ENCODE measurements at regions not wholly inside any gene's neighbourhood (a gene's known extent, or its start where the extent isn't known, plus 50 kb on each side); places are given as distances from the start of the nearest gene placed in this dataset.

- intact Hi-C loops (cut with DNase I; ENCODE audit: low total_unique reads) = no loop called here
- no peaks in the 10 kb centered on the region for H3K9me3 ChIP-seq
- no peaks in the 10 kb centered on the region for H3K4me1 ChIP-seq
- no peaks in the 10 kb centered on the region for H3K36me3 ChIP-seq
- DNase-seq (ENCODE audit: low spot score in 2 of 2) = no peak
- no peak overlapping the region for H3K4me3 ChIP-seq
- TF ChIP-seq POLR2AphosphoS5 (IDR thresholded peaks at IDR 0.05) (no peak), POLR2A (IDR thresholded peaks at IDR 0.05) (no peak), CTCF (IDR thresholded peaks at IDR 0.05) (no peak)
- no peaks in the 10 kb centered on the region for H3K27me3 ChIP-seq
- H3K27ac ChIP-seq = no peak overlapping the region
These were observed 80.5 kb downstream of the VEGFA start for GRCh38 chr6:43850314-43851203.

GRCh38 chr6:43849844-43850243, 79.8 kb downstream of the VEGFA start:
- H3K9me3 ChIP-seq = no peaks in the 10 kb centered on the region
- no peaks in the 10 kb centered on the region for H3K27me3 ChIP-seq
- H3K4me1 ChIP-seq = no peaks in the 10 kb centered on the region
- H3K4me3 ChIP-seq = no peak overlapping the region
- no peak overlapping the region for H3K27ac ChIP-seq
- TF ChIP-seq CTCF (IDR thresholded peaks at IDR 0.05) (no peak), POLR2A (IDR thresholded peaks at IDR 0.05) (no peak), POLR2AphosphoS5 (IDR thresholded peaks at IDR 0.05) (no peak)
- no peak for DNase-seq (ENCODE audit: low spot score in 2 of 2)
- H3K36me3 ChIP-seq = no peaks in the 10 kb centered on the region
- intact Hi-C loops (cut with DNase I; ENCODE audit: low total_unique reads) = no loop called here

GRCh38 chr6:43848671-43849391, 78.8 kb downstream of the VEGFA start:
- TF ChIP-seq POLR2A (IDR thresholded peaks at IDR 0.05) = no peak
- no peak for TF ChIP-seq CTCF (IDR thresholded peaks at IDR 0.05)
- TF ChIP-seq POLR2AphosphoS5 (IDR thresholded peaks at IDR 0.05) = no peak
- Histone ChIP-seq H3K27ac (no peak overlapping the region), H3K4me3 (no peak overlapping the region), H3K4me1 (no peaks in the 10 kb centered on the region), H3K9me3 (no peaks in the 10 kb centered on the region), H3K27me3 (no peaks in the 10 kb centered on the region), H3K36me3 (no peaks in the 10 kb centered on the region)
- intact Hi-C loops (cut with DNase I; ENCODE audit: low total_unique reads) = no loop called here
- DNase-seq (ENCODE audit: low spot score in 2 of 2) = no peak

GRCh38 chr6:43847741-43848630, 78.0 kb downstream of the VEGFA start:
- no peak overlapping the region for H3K27ac ChIP-seq
- no peak for TF ChIP-seq POLR2A (IDR thresholded peaks at IDR 0.05)
- no peak for TF ChIP-seq CTCF (IDR thresholded peaks at IDR 0.05)
- no peak for TF ChIP-seq POLR2AphosphoS5 (IDR thresholded peaks at IDR 0.05)
- H3K4me3 ChIP-seq = no peak overlapping the region
- H3K4me1 ChIP-seq = no peaks in the 10 kb centered on the region
- H3K9me3 ChIP-seq = no peaks in the 10 kb centered on the region
- H3K36me3 ChIP-seq = no peaks in the 10 kb centered on the region
- no peak for DNase-seq (ENCODE audit: low spot score in 2 of 2)
- H3K27me3 ChIP-seq = no peaks in the 10 kb centered on the region
- intact Hi-C loops (cut with DNase I; ENCODE audit: low total_unique reads) = no loop called here

All from breast epithelium (tissue), 4 donors.